ENCODE measurements at regions not wholly inside any gene's neighbourhood (a gene's known extent, or its start where the extent isn't known, plus 50 kb on each side); places are given as distances from the start of the nearest gene placed in this dataset.

GRCh38 chr9:1948541-1948940 is 66.6 kb upstream of the SMARCA2 start:
- Histone ChIP-seq H3K9me3 (no peaks in the 10 kb centered on the region), H3K4me1 (no peaks in the 10 kb centered on the region), H3K4me3 (no peak overlapping the region), H3K27me3 (no peaks in the 10 kb centered on the region), H3K27ac (no peak overlapping the region), H3K36me3 (no peaks in the 10 kb centered on the region)
- TF ChIP-seq POLR2A (IDR thresholded peaks at IDR 0.05) (no peak), POLR2AphosphoS5 (IDR thresholded peaks at IDR 0.05) (no peak), CTCF (IDR thresholded peaks at IDR 0.05) (no peak)
- no peak for DNase-seq (ENCODE audit: low spot score in 2 of 2)
- intact Hi-C loops (cut with DNase I; ENCODE audit: low total_unique reads) = no loop called here

- TF ChIP-seq POLR2A (IDR thresholded peaks at IDR 0.05) (no peak), POLR2AphosphoS5 (IDR thresholded peaks at IDR 0.05) (no peak), CTCF (IDR thresholded peaks at IDR 0.05) (no peak)
- intact Hi-C loops (cut with DNase I; ENCODE audit: low total_unique reads) = no loop called here
Measured at GRCh38 chr9:1951446-1951845, 63.7 kb upstream of the SMARCA2 start.

GRCh38 chr9:1952001-1952400 is 63.1 kb upstream of the SMARCA2 start:
- TF ChIP-seq CTCF (IDR thresholded peaks at IDR 0.05) = no peak
- no peak for TF ChIP-seq POLR2A (IDR thresholded peaks at IDR 0.05)
- TF ChIP-seq POLR2AphosphoS5 (IDR thresholded peaks at IDR 0.05) = no peak
- H3K9me3 ChIP-seq = no peaks in the 10 kb centered on the region
- H3K4me1 ChIP-seq = no peaks in the 10 kb centered on the region
- no peak overlapping the region for H3K4me3 ChIP-seq
- intact Hi-C loops (cut with DNase I; ENCODE audit: low total_unique reads) = no loop called here
- no peaks in the 10 kb centered on the region for H3K27me3 ChIP-seq
- H3K27ac ChIP-seq = no peak overlapping the region
- DNase-seq (ENCODE audit: low spot score in 2 of 2) = no peak
- H3K36me3 ChIP-seq = no peaks in the 10 kb centered on the region

More at GRCh38 chr9:1951446-1951845, 63.7 kb upstream of the SMARCA2 start:
- Histone ChIP-seq H3K4me1 (no peaks in the 10 kb centered on the region), H3K9me3 (no peaks in the 10 kb centered on the region), H3K27me3 (no peaks in the 10 kb centered on the region), H3K27ac (no peak overlapping the region), H3K36me3 (no peaks in the 10 kb centered on the region), H3K4me3 (no peak overlapping the region)
- DNase-seq (ENCODE audit: low spot score in 2 of 2) = no peak

- H3K36me3 ChIP-seq = no peaks in the 10 kb centered on the region
- intact Hi-C loops (cut with DNase I; ENCODE audit: low total_unique reads) = no loop called here
- no peak overlapping the region for H3K4me3 ChIP-seq
- H3K9me3 ChIP-seq = no peaks in the 10 kb centered on the region
- no peak overlapping the region for H3K27ac ChIP-seq
- H3K27me3 ChIP-seq = no peaks in the 10 kb centered on the region
- H3K4me1 ChIP-seq = no peaks in the 10 kb centered on the region
- DNase-seq (ENCODE audit: low spot score in 2 of 2) = no peak
- TF ChIP-seq CTCF (IDR thresholded peaks at IDR 0.05) (no peak), POLR2AphosphoS5 (IDR thresholded peaks at IDR 0.05) (no peak), POLR2A (IDR thresholded peaks at IDR 0.05) (no peak)
Measured at GRCh38 chr9:1954238-1954637, 60.9 kb upstream of the SMARCA2 start.

- no peaks in the 10 kb centered on the region for H3K9me3 ChIP-seq
- H3K4me1 ChIP-seq = no peaks in the 10 kb centered on the region
- intact Hi-C loops (cut with DNase I; ENCODE audit: low total_unique reads) = no loop called here
- H3K36me3 ChIP-seq = no peaks in the 10 kb centered on the region
- no peaks in the 10 kb centered on the region for H3K27me3 ChIP-seq
- TF ChIP-seq POLR2A (IDR thresholded peaks at IDR 0.05) (no peak), POLR2AphosphoS5 (IDR thresholded peaks at IDR 0.05) (no peak)
- DNase-seq (ENCODE audit: low spot score in 2 of 2) = no peak
- H3K4me3 ChIP-seq = no peak overlapping the region
- H3K27ac ChIP-seq = no peak overlapping the region
Measured at GRCh38 chr9:1956958-1957357, 58.2 kb upstream of the SMARCA2 start.

- H3K27me3 ChIP-seq = no peaks in the 10 kb centered on the region
- no peaks in the 10 kb centered on the region for H3K36me3 ChIP-seq
- no peak overlapping the region for H3K4me3 ChIP-seq
- intact Hi-C loops (cut with DNase I; ENCODE audit: low total_unique reads) = no loop called here
- no peak overlapping the region for H3K27ac ChIP-seq
- no peaks in the 10 kb centered on the region for H3K9me3 ChIP-seq
- TF ChIP-seq CTCF (IDR thresholded peaks at IDR 0.05) = no peak
- no peak for TF ChIP-seq POLR2A (IDR thresholded peaks at IDR 0.05)
- no peak for TF ChIP-seq POLR2AphosphoS5 (IDR thresholded peaks at IDR 0.05)
- H3K4me1 ChIP-seq = no peaks in the 10 kb centered on the region
- DNase-seq (ENCODE audit: low spot score in 2 of 2) = no peak
Measured at GRCh38 chr9:1957856-1958255, 57.3 kb upstream of the SMARCA2 start.
